Neural progenitor cell (in vitro differentiated cells): ENCODE measurements at regions not wholly inside any gene's neighbourhood (a gene's known extent, or its start where the extent isn't known, plus 50 kb on each side); places are given as distances from the start of the nearest gene placed in this dataset.

Experiments
- DNase-seq: peaks from one replicate; pipeline ENCODE4 v3.0.0-alpha.2; 2016; ENCODE audit warnings: low spot score
- H2AFZ ChIP-seq: fragments of 200-600 bp; sonication (generic); replicated peaks from 2 replicates; pipeline ENCODE4 v1.6.1; 2016; ENCODE audit warnings: antibody characterized with exemption
- H3F3A ChIP-seq: fragments of 200-600 bp; sonication (generic); 2 replicates; pipeline ENCODE4 v1.6.1; 2016; ENCODE audit warnings: antibody characterized with exemption, low read depth
- H3K27ac ChIP-seq: fragments of 200-600 bp; sonication (generic); 2 replicates; pipeline ENCODE4 v1.5.1; 2016; ENCODE audit warnings: mild to moderate bottlenecking
- H3K27me3 ChIP-seq: fragments of 200-600 bp; sonication (generic); 2 replicates; pipeline ENCODE4 v1.6.1; 2016; ENCODE audit warnings: mild to moderate bottlenecking, moderate library complexity
- H3K36me3 ChIP-seq: fragments of 200-600 bp; sonication (generic); 2 replicates; pipeline ENCODE4 v1.5.1; 2016
- H3K4me1 ChIP-seq: fragments of 200-600 bp; sonication (generic); 2 replicates; pipeline ENCODE4 v1.6.1; 2016; ENCODE audit warnings: mixed run types
- H3K4me2 ChIP-seq: fragments of 200-600 bp; sonication (generic); 2 replicates; pipeline ENCODE4 v1.6.1; 2016
- H3K4me3 ChIP-seq: fragments of 200-600 bp; sonication (generic); 2 replicates; pipeline ENCODE4 v1.5.1; 2016
- H3K79me2 ChIP-seq: fragments of 200-600 bp; sonication (generic); 2 replicates; pipeline ENCODE4 v1.6.1; 2016; ENCODE audit warnings: low read depth
- H3K9ac ChIP-seq: fragments of 200-600 bp; sonication (generic); 2 replicates; pipeline ENCODE4 v1.6.1; 2016
- H3K9me3 ChIP-seq: fragments of 200-600 bp; sonication (generic); 2 replicates; pipeline ENCODE4 v1.5.1; 2016; ENCODE audit warnings: low read depth
- H4K20me1 ChIP-seq: fragments of 200-600 bp; sonication (generic); 2 replicates; pipeline ENCODE4 v1.6.1; 2016; ENCODE audit warnings: low read depth
- H3K27ac Mint-ChIP-seq: 3 replicates; pipeline ENCODE4 v1.8.0; 2021; ENCODE audit warnings: mixed read lengths
- H3K27me3 Mint-ChIP-seq: 2 replicates; pipeline ENCODE4 v1.8.0; 2022; ENCODE audit warnings: low read depth, mild to moderate bottlenecking, inconsistent platforms, moderate library complexity, mixed read lengths; ENCODE audit not compliant: insufficient read depth
- H3K36me3 Mint-ChIP-seq: 3 replicates; pipeline ENCODE4 v1.8.0; 2021; ENCODE audit warnings: mixed read lengths
- H3K4me1 Mint-ChIP-seq: 3 replicates; pipeline ENCODE4 v1.8.0; 2021; ENCODE audit warnings: mixed read lengths
- H3K4me3 Mint-ChIP-seq: 3 replicates; pipeline ENCODE4 v1.8.0; 2021; ENCODE audit warnings: mild to moderate bottlenecking, moderate library complexity, mixed read lengths
- H3K9me3 Mint-ChIP-seq: 3 replicates; pipeline ENCODE4 v1.8.0; 2020; ENCODE audit warnings: mixed read lengths
- CTCF ChIP-seq: fragments of 200-600 bp; sonication (generic); IDR thresholded peaks from 2 replicates; pipeline ENCODE4 v1.5.1; 2017; ENCODE audit warnings: antibody characterized with exemption, mild to moderate bottlenecking
- EZH2 ChIP-seq: fragments of 200-600 bp; sonication (generic); IDR thresholded peaks from 2 replicates; pipeline ENCODE4 v1.6.1; 2017; ENCODE audit warnings: antibody characterized with exemption, mild to moderate bottlenecking, moderate library complexity
- EZH2phosphoT487 ChIP-seq: fragments of 200-600 bp; sonication (generic); IDR thresholded peaks from 2 replicates; pipeline ENCODE4 v1.6.1; 2017; ENCODE audit warnings: antibody characterized with exemption

GRCh38 chr2:39538718-39539117, 101.6 kb upstream of the MAP4K3 start:
- H4K20me1 ChIP-seq = no peaks in the 10 kb centered on the region
- no peaks in the 10 kb centered on the region for H3K27me3 ChIP-seq
- H3K4me1 Mint-ChIP-seq = peaks cover 19% of the 10 kb centered on the region
- no peaks in the 10 kb centered on the region for H3K27me3 Mint-ChIP-seq
- H3K9me3 Mint-ChIP-seq = peaks cover 8% of the 10 kb centered on the region
- no peak for DNase-seq
- no peak overlapping the region for H3K9ac ChIP-seq
- no peak overlapping the region for H3K4me2 ChIP-seq
- H3K27ac ChIP-seq = no peak overlapping the region
- no peaks in the 10 kb centered on the region for H3K79me2 ChIP-seq
- no peaks in the 10 kb centered on the region for H3K9me3 ChIP-seq
- H3F3A ChIP-seq = peaks cover 28% of the 10 kb centered on the region
- no peak overlapping the region for H3K27ac Mint-ChIP-seq
- no peak overlapping the region for H3K4me3 ChIP-seq
- no peak for TF ChIP-seq CTCF
- TF ChIP-seq EZH2 = no peak
- no peak for TF ChIP-seq EZH2phosphoT487
- no peaks in the 10 kb centered on the region for H3K36me3 ChIP-seq
- H3K4me3 Mint-ChIP-seq = no peak overlapping the region
- H2AFZ ChIP-seq = no peak overlapping the region
- H3K36me3 Mint-ChIP-seq = no peaks in the 10 kb centered on the region
- peaks cover 55% of the 10 kb centered on the region for H3K4me1 ChIP-seq

DNA sequence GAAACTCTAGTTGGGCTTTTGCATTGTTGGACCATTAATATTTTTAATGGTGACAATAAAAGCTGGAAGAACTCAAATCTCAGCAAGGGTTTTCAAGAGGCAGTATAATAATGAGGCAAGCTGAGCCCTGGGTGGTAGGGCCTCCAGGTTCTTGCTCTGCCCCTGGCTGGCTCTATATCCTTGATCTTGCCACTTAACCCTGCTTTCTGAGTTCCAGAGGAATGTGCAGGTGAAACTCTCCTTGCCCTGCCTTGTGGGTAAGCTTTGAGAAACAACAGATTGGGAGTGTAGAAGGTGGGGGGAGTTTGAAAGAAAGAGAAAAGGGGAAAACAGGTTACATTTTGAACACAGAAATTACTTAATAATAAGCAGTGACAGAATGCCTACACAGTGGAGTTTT, 103.3 kb upstream of the MAP4K3 start:
- no peak overlapping the region for H3K4me2 ChIP-seq
- peaks cover 8% of the 10 kb centered on the region for H3K9me3 Mint-ChIP-seq
- H3K27ac ChIP-seq = no peak overlapping the region
- no peaks in the 10 kb centered on the region for H3K79me2 ChIP-seq
- DNase-seq = no peak
- H3F3A ChIP-seq = peaks cover 12% of the 10 kb centered on the region
- TF ChIP-seq EZH2 = no peak
- TF ChIP-seq CTCF = no peak
- TF ChIP-seq EZH2phosphoT487 = no peak
- H3K36me3 ChIP-seq = no peaks in the 10 kb centered on the region
- H2AFZ ChIP-seq = no peak overlapping the region
- no peak overlapping the region for H3K4me3 Mint-ChIP-seq
- H3K27ac Mint-ChIP-seq = no peak overlapping the region
- no peaks in the 10 kb centered on the region for H3K27me3 ChIP-seq
- no peak overlapping the region for H3K9ac ChIP-seq
- peaks cover 10% of the 10 kb centered on the region for H3K4me1 Mint-ChIP-seq
- no peak overlapping the region for H3K4me3 ChIP-seq
- no peaks in the 10 kb centered on the region for H3K36me3 Mint-ChIP-seq
- H3K4me1 ChIP-seq = peaks cover 38% of the 10 kb centered on the region
- H4K20me1 ChIP-seq = no peaks in the 10 kb centered on the region
- no peaks in the 10 kb centered on the region for H3K27me3 Mint-ChIP-seq
- no peaks in the 10 kb centered on the region for H3K9me3 ChIP-seq

GRCh38 chr2:39541011-39541930, 104.2 kb upstream of the MAP4K3 start:
- Mint-ChIP-seq H3K36me3 (no peaks in the 10 kb centered on the region), H3K27ac (no peak overlapping the region), H3K4me1 (peaks cover 5% of the 10 kb centered on the region), H3K4me3 (no peak overlapping the region), H3K27me3 (peaks cover 2% of the 10 kb centered on the region), H3K9me3 (peaks cover 8% of the 10 kb centered on the region)
- no peak for TF ChIP-seq EZH2phosphoT487
- TF ChIP-seq CTCF = no peak
- no peak for TF ChIP-seq EZH2
- DNase-seq = no peak
- H3F3A ChIP-seq = peaks cover 8% of the 10 kb centered on the region
- H2AFZ ChIP-seq = no peak overlapping the region
- H3K4me1 ChIP-seq = peaks cover 31% of the 10 kb centered on the region
- no peak overlapping the region for H3K27ac ChIP-seq
- no peaks in the 10 kb centered on the region for H4K20me1 ChIP-seq
- no peaks in the 10 kb centered on the region for H3K36me3 ChIP-seq
- H3K9me3 ChIP-seq = no peaks in the 10 kb centered on the region
- H3K79me2 ChIP-seq = no peaks in the 10 kb centered on the region
- H3K4me2 ChIP-seq = peak overlapping the region; percentile 47
- no peaks in the 10 kb centered on the region for H3K27me3 ChIP-seq
- no peak overlapping the region for H3K4me3 ChIP-seq
- no peak overlapping the region for H3K9ac ChIP-seq
